ENCODE measurements at regions not wholly inside any gene's neighbourhood (a gene's known extent, or its start where the extent isn't known, plus 50 kb on each side); places are given as distances from the start of the nearest gene placed in this dataset.

- DNase-seq: no peak
Measured at GRCh38 chr2:217055624-217056023, 195.8 kb upstream of the TNP1 start.

GRCh38 chr2:217054791-217055190 lies 194.9 kb upstream of the TNP1 start:
- no peak for DNase-seq

- no peak for DNase-seq
Measured at GRCh38 chr2:217052856-217053577, 193.2 kb upstream of the TNP1 start.

GRCh38 chr2:217051416-217051815 lies 191.6 kb upstream of the TNP1 start:
- DNase-seq: no peak

- no peak for DNase-seq
Measured at GRCh38 chr2:217049956-217050355, 190.1 kb upstream of the TNP1 start.

- DNase-seq: no peak
Measured at GRCh38 chr2:217049422-217049821, 189.6 kb upstream of the TNP1 start.

- DNase-seq: no peak
Measured at GRCh38 chr2:217048730-217049129, 188.9 kb upstream of the TNP1 start.

- DNase-seq: no peak
Measured at GRCh38 chr2:217047631-217048030, 187.8 kb upstream of the TNP1 start.

GRCh38 chr2:217047209-217047608 lies 187.3 kb upstream of the TNP1 start:
- DNase-seq: no peak

GRCh38 chr2:217045700-217046475 lies 186.0 kb upstream of the TNP1 start:
- DNase-seq: no peak

GRCh38 chr2:217040099-217040498 lies 180.2 kb upstream of the TNP1 start:
- no peak for DNase-seq

GRCh38 chr2:217038001-217038400 lies 178.1 kb upstream of the TNP1 start:
- DNase-seq: no peak

GRCh38 chr2:217037353-217037752 lies 177.5 kb upstream of the TNP1 start:
- no peak for DNase-seq

- DNase-seq: no peak
Measured at GRCh38 chr2:217035967-217036366, 176.1 kb upstream of the TNP1 start.

GRCh38 chr2:217033186-217033585 lies 173.3 kb upstream of the TNP1 start:
- no peak for DNase-seq

GRCh38 chr2:217031445-217031844 lies 171.6 kb upstream of the TNP1 start:
- DNase-seq: no peak

- DNase-seq: no peak
Measured at GRCh38 chr2:217030081-217030480, 170.2 kb upstream of the TNP1 start.

- no peak for DNase-seq
Measured at GRCh38 chr2:217028128-217028527, 168.3 kb upstream of the TNP1 start.

- no peak for DNase-seq
Measured at GRCh38 chr2:217027414-217027813, 167.6 kb upstream of the TNP1 start.

GRCh38 chr2:217026569-217026968 lies 166.7 kb upstream of the TNP1 start:
- DNase-seq: no peak

GRCh38 chr2:217026161-217026560 lies 166.3 kb upstream of the TNP1 start:
- DNase-seq: no peak

GRCh38 chr2:217023611-217024010 lies 163.7 kb upstream of the TNP1 start:
- DNase-seq: no peak

GRCh38 chr2:217017456-217018252 lies 157.8 kb upstream of the TNP1 start:
- no peak for DNase-seq
